A549 (cell line): ENCODE measurements at regions not wholly inside any gene's neighbourhood (a gene's known extent, or its start where the extent isn't known, plus 50 kb on each side); places are given as distances from the start of the nearest gene placed in this dataset.

Source experiments
- ATAC-seq, 2 experiments: fragments of 200-7000 bp in 1 of 2; fragments of >200 bp in 1 of 2; cut with Nextera tagmentation in 1 of 2; cut with Tn5 transposase in 1 of 2; 3 replicates each; pipeline versions ENCODE4 v1.8.0 to v1.9.1; 2018 to 2020; ENCODE audit warnings: mild to moderate bottlenecking in 1 of 2, moderate library complexity in 1 of 2
- CTCF ChIA-PET: fragments of 300-600 bp; sonication (Branson Sonifier 250); formaldehyde crosslinking; extraction: SDS; loops from one replicate; lab custom pipeline; 2021; ENCODE audit warnings: antibody characterized with exemption, inconsistent platforms; lab: Yijun Ruan, JAX
- POLR2A ChIA-PET: fragments of 350-600 bp; formaldehyde crosslinking; extraction: SDS; loops from one replicate; lab custom pipeline; 2021; ENCODE audit warnings: antibody characterized with exemption, inconsistent platforms; lab: Yijun Ruan, JAX
- DNase-seq, 2 experiments: peaks; one replicate each; pipeline versions ENCODE4 v3.0.0 to v3.0.0-alpha.2; 2011 to 2016; ENCODE audit warnings: low read depth in 1 of 2, low spot score in 1 of 2
- FAIRE-seq: peaks from 2 replicates; lab custom pipeline; 2011; peaks lifted over from hg19 to GRCh38; lab: Jason Lieb, UNC
- H3K27ac ChIP-seq, 2 experiments: fragments of >200 bp; sonication (Bioruptor Twin); formaldehyde crosslinking; 3 replicates each; pipeline ENCODE4 v1.5.1; 2016 to 2017
- H3K4me1 ChIP-seq: fragments of >200 bp; sonication (Bioruptor Twin); formaldehyde crosslinking; 3 replicates; pipeline ENCODE4 v1.6.1; 2016
- H3K4me2 ChIP-seq: fragments of >200 bp; sonication (Bioruptor Twin); formaldehyde crosslinking; 3 replicates; pipeline ENCODE4 v1.6.1; 2016
- H3K4me3 ChIP-seq: fragments of >200 bp; sonication (Bioruptor Twin); formaldehyde crosslinking; 3 replicates; pipeline ENCODE4 v1.5.1; 2016
- H3K9me3 ChIP-seq: fragments of >200 bp; sonication (Bioruptor Twin); formaldehyde crosslinking; 3 replicates; pipeline ENCODE4 v1.6.1; 2016
- CBX8 ChIP-seq: fragments of 200-600 bp; sonication (generic); IDR thresholded peaks from 2 replicates; pipeline ENCODE4 v1.6.1; 2016
- ELK1 ChIP-seq: fragments of 150-350 bp; IDR thresholded peaks from 2 replicates; pipeline ENCODE4 v1.6.1; 2014; ENCODE audit warnings: low read depth, mild to moderate bottlenecking, low read length
- ESRRA ChIP-seq: fragments of 150-350 bp; IDR thresholded peaks from 2 replicates; pipeline ENCODE4 v1.6.1; 2014; ENCODE audit warnings: mild to moderate bottlenecking, low read length, borderline replicate concordance
- FOSL2 ChIP-seq, 2 experiments: fragments of 450-650 bp in 1 of 2; fragments of >200 bp in 1 of 2; sonication (Bioruptor Twin) in 1 of 2; formaldehyde crosslinking; IDR thresholded peaks; 2 replicates each; pipeline versions ENCODE4 v1.5.0 to v1.6.1; 2016 to 2020; ENCODE audit warnings: mild to moderate bottlenecking in 1 of 2, moderate library complexity in 1 of 2
- HMGXB4 ChIP-seq: fragments of 250-450 bp; sonication (Bioruptor Pico); IDR thresholded peaks from 2 replicates; pipeline ENCODE4 v1.5.0; 2021; ENCODE audit warnings: mild to moderate bottlenecking, moderate library complexity, borderline replicate concordance
- HOXA7 ChIP-seq: fragments of 250-450 bp; sonication (Bioruptor Pico); IDR thresholded peaks from 2 replicates; pipeline ENCODE4 v1.5.0; 2020; ENCODE audit warnings: mild to moderate bottlenecking, moderate library complexity
- HOXB13 ChIP-seq: fragments of 250-450 bp; sonication (Bioruptor Pico); IDR thresholded peaks from 2 replicates; pipeline ENCODE4 v1.5.0; 2020; ENCODE audit warnings: low read depth, mild to moderate bottlenecking, moderate library complexity
- MAZ ChIP-seq: fragments of 150-350 bp; IDR thresholded peaks from 2 replicates; pipeline ENCODE4 v1.6.1; 2014; ENCODE audit warnings: antibody characterized with exemption, low read depth, low read length, borderline replicate concordance
- POLR2A ChIP-seq: IDR thresholded peaks from 2 replicates; pipeline ENCODE4 v1.6.1; 2012; ENCODE audit warnings: mild to moderate bottlenecking, low read length
- RCOR1 ChIP-seq: fragments of 150-350 bp; IDR thresholded peaks from 2 replicates; pipeline ENCODE4 v1.6.1; 2014; ENCODE audit warnings: antibody characterized with exemption, low read length, low read depth
- TFCP2L1 ChIP-seq: fragments of 250-450 bp; sonication (Bioruptor Pico); IDR thresholded peaks from 2 replicates; pipeline ENCODE4 v1.5.0; 2021; ENCODE audit warnings: mild to moderate bottlenecking
- ZFP36 ChIP-seq: fragments of 450-650 bp; IDR thresholded peaks from 2 replicates; pipeline ENCODE4 v1.6.1; 2014; ENCODE audit warnings: borderline replicate concordance; ENCODE audit not compliant: partially characterized antibody
- ZNF302 ChIP-seq: fragments of 250-450 bp; sonication (Bioruptor Pico); IDR thresholded peaks from 2 replicates; pipeline ENCODE4 v1.9.0; 2021; ENCODE audit warnings: inconsistent platforms, mild to moderate bottlenecking, moderate library complexity
- WGBS: methylation state at CpG from one replicate; pipeline ENCODE4 v1.1.6; 2017; ENCODE audit errors: missing lambda C conversion rate; 5-methylcytosine and 5-hydroxymethylcytosine counted together
- TF ChIP-seq, protein P1 (sequence below): fragments of >200 bp; sonication (Bioruptor Twin); formaldehyde crosslinking; IDR thresholded peaks from 3 replicates; pipeline ENCODE4 v1.5.1; 2016

- CTCF ChIA-PET, result no interaction called here
- DNase-seq (no peak), FAIRE-seq (peak; percentile 39), ATAC-seq (no peak)
- no peaks in the 10 kb centered on the region for H3K9me3 ChIP-seq
- H3K27ac ChIP-seq, result no peak overlapping the region
- POLR2A ChIA-PET, result no interaction called here
- TF ChIP-seq ELK1, result no peak
- TF ChIP-seq ZFP36, result no peak
- no peak for TF ChIP-seq CBX8
- TF ChIP-seq RCOR1, result no peak
- no peak for TF ChIP-seq HOXA7 (CRISPR knock-in tag)
- TF ChIP-seq HMGXB4 (CRISPR knock-in tag), result no peak
- TF ChIP-seq, protein P1, sequence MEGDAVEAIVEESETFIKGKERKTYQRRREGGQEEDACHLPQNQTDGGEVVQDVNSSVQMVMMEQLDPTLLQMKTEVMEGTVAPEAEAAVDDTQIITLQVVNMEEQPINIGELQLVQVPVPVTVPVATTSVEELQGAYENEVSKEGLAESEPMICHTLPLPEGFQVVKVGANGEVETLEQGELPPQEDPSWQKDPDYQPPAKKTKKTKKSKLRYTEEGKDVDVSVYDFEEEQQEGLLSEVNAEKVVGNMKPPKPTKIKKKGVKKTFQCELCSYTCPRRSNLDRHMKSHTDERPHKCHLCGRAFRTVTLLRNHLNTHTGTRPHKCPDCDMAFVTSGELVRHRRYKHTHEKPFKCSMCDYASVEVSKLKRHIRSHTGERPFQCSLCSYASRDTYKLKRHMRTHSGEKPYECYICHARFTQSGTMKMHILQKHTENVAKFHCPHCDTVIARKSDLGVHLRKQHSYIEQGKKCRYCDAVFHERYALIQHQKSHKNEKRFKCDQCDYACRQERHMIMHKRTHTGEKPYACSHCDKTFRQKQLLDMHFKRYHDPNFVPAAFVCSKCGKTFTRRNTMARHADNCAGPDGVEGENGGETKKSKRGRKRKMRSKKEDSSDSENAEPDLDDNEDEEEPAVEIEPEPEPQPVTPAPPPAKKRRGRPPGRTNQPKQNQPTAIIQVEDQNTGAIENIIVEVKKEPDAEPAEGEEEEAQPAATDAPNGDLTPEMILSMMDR, result no peak
- TF ChIP-seq HOXB13 (CRISPR knock-in tag), result no peak
- no peak overlapping the region for H3K4me3 ChIP-seq
- H3K4me2 ChIP-seq, result no peak overlapping the region
- WGBS, result 5% methylated on average over 2 of the region's 2 CpGs
- no peaks in the 10 kb centered on the region for H3K4me1 ChIP-seq
Observed at GRCh38 chrX:49773993-49774392, 55.1 kb upstream of the PAGE4 start.

GRCh38 chrX:49767236-49767635 lies 61.9 kb upstream of the PAGE4 start:
- no peak overlapping the region for H3K4me3 ChIP-seq
- ATAC-seq, result no peak
- H3K9me3 ChIP-seq, result no peaks in the 10 kb centered on the region
- POLR2A ChIA-PET, result no interaction called here
- TF ChIP-seq MAZ, result no peak
- TF ChIP-seq RCOR1, result no peak
- TF ChIP-seq, protein P1, result no peak
- no peak for TF ChIP-seq POLR2A
- TF ChIP-seq ZNF302 (CRISPR knock-in tag), result no peak
- no peak for TF ChIP-seq ESRRA
- TF ChIP-seq FOSL2 (IDR thresholded peaks at IDR 0.05), result no peak
- TF ChIP-seq FOSL2 (CRISPR knock-in tag; IDR thresholded peaks at IDR 0.05), result no peak
- TF ChIP-seq, all 56 proteins: peak for 0
- DNase-seq, result no peak
- no peak for FAIRE-seq
- CTCF ChIA-PET, result no interaction called here
- WGBS, result 0% methylated on average over 1 of the region's 1 CpG
- no peak overlapping the region for H3K27ac ChIP-seq
- H3K4me2 ChIP-seq, result no peak overlapping the region
- no peaks in the 10 kb centered on the region for H3K4me1 ChIP-seq

GRCh38 chrX:49762175-49762720 lies 66.5 kb upstream of the PAGE1 start:
- no peak for ATAC-seq
- ChIA-PET POLR2A (no interaction called here), CTCF (interaction anchor here (0.7 to 2.3 kb wide), 4 partner anchors 75 to 720 kb away, joined by 3 to 7 read pairs (median 5); no protein-coding TSS in a partner anchor)

More at GRCh38 chrX:49762175-49762720, 66.5 kb upstream of the PAGE1 start:
- H3K4me2 ChIP-seq, result no peak overlapping the region
- no peaks in the 10 kb centered on the region for H3K4me1 ChIP-seq
- 43% methylated on average over 2 of the region's 2 CpGs for WGBS
- FAIRE-seq (no peak), DNase-seq (no peak)
- H3K4me3 ChIP-seq, result no peak overlapping the region
- TF ChIP-seq TFCP2L1 (no peak), HOXB13 (CRISPR knock-in tag) (no peak)
- no peak overlapping the region for H3K27ac ChIP-seq
- no peaks in the 10 kb centered on the region for H3K9me3 ChIP-seq
